ENCODE measurements at regions not wholly inside any gene's neighbourhood (a gene's known extent, or its start where the extent isn't known, plus 50 kb on each side); places are given as distances from the start of the nearest gene placed in this dataset.

- H3K27ac ChIP-seq: no peak overlapping the region
- no peaks in the 10 kb centered on the region for H3K9me3 ChIP-seq
- H3K9ac ChIP-seq (ENCODE audit: low read depth in 2 of 2, low read length in 2 of 2): no peak overlapping the region
- DNase-seq: no peak
- H3K27me3 ChIP-seq: no peaks in the 10 kb centered on the region
- no peaks in the 10 kb centered on the region for H3K4me1 ChIP-seq
- TF ChIP-seq CTCF (IDR thresholded peaks at IDR 0.05): no peak
- no peaks in the 10 kb centered on the region for H3K36me3 ChIP-seq
- H3K4me3 ChIP-seq: no peak overlapping the region
- intact Hi-C loops (cut with DNase I): no loop called here
Measured at GRCh38 chr12:69163681-69164362, 75.5 kb upstream of the CPSF6 start.

- Histone ChIP-seq H3K9ac (ENCODE audit: low read depth in 2 of 2, low read length in 2 of 2) (no peak overlapping the region), H3K36me3 (no peaks in the 10 kb centered on the region), H3K27me3 (no peaks in the 10 kb centered on the region), H3K27ac (no peak overlapping the region), H3K9me3 (no peaks in the 10 kb centered on the region), H3K4me1 (no peaks in the 10 kb centered on the region), H3K4me3 (no peak overlapping the region)
- intact Hi-C loops (cut with DNase I): no loop called here
- TF ChIP-seq CTCF (IDR thresholded peaks at IDR 0.05): no peak
- no peak for DNase-seq
Measured at GRCh38 chr12:69167648-69168165, 71.7 kb upstream of the CPSF6 start.

GRCh38 chr12:69168363-69168762 is 71.0 kb upstream of the CPSF6 start:
- H3K27ac ChIP-seq: no peak overlapping the region
- intact Hi-C loops (cut with DNase I): no loop called here
- H3K4me1 ChIP-seq: no peaks in the 10 kb centered on the region
- H3K27me3 ChIP-seq: no peaks in the 10 kb centered on the region
- no peak for DNase-seq
- no peak overlapping the region for H3K4me3 ChIP-seq
- no peak for TF ChIP-seq CTCF (IDR thresholded peaks at IDR 0.05)
- no peaks in the 10 kb centered on the region for H3K9me3 ChIP-seq
- no peak overlapping the region for H3K9ac ChIP-seq (ENCODE audit: low read depth in 2 of 2, low read length in 2 of 2)
- no peaks in the 10 kb centered on the region for H3K36me3 ChIP-seq

GRCh38 chr12:69168828-69169227 is 70.5 kb upstream of the CPSF6 start:
- Histone ChIP-seq H3K9me3 (no peaks in the 10 kb centered on the region), H3K4me3 (no peak overlapping the region), H3K36me3 (no peaks in the 10 kb centered on the region), H3K27me3 (no peaks in the 10 kb centered on the region), H3K27ac (no peak overlapping the region), H3K9ac (ENCODE audit: low read depth in 2 of 2, low read length in 2 of 2) (no peak overlapping the region), H3K4me1 (no peaks in the 10 kb centered on the region)
- DNase-seq: no peak
- intact Hi-C loops (cut with DNase I): no loop called here
- no peak for TF ChIP-seq CTCF (IDR thresholded peaks at IDR 0.05)

- H3K9ac ChIP-seq (ENCODE audit: low read depth in 2 of 2, low read length in 2 of 2): no peak overlapping the region
- TF ChIP-seq CTCF (IDR thresholded peaks at IDR 0.05): no peak
- no peaks in the 10 kb centered on the region for H3K4me1 ChIP-seq
- no peak overlapping the region for H3K4me3 ChIP-seq
- H3K27ac ChIP-seq: no peak overlapping the region
- DNase-seq: no peak
- no peaks in the 10 kb centered on the region for H3K27me3 ChIP-seq
- H3K36me3 ChIP-seq: no peaks in the 10 kb centered on the region
- H3K9me3 ChIP-seq: no peaks in the 10 kb centered on the region
- intact Hi-C loops (cut with DNase I): no loop called here
Measured at GRCh38 chr12:69170293-69170692, 69.1 kb upstream of the CPSF6 start.
